ENCODE measurements at regions not wholly inside any gene's neighbourhood (a gene's known extent, or its start where the extent isn't known, plus 50 kb on each side); places are given as distances from the start of the nearest gene placed in this dataset.

DNA sequence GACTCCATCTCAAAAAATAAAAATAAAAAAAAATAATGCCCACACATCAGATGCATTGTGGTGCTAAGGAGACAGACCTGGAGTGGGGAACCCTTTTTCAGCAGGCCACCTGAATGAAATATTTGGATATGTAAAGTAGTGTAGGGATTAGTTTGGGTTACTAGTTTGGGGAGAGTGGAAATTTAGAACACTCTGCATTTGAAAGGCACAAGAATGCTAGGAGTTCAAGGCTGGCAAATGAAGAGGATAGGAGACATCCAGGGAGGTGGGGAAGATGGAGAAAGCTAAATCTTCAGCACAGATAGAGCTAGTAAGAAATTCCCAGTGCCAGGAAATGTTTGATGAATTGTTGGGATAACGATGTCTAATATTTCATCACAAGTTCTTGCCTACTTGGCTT, 298.3 kb upstream of the ERCC4 start:
- TF ChIP-seq CTCF (IDR thresholded peaks at IDR 0.05) = no peak
- no peak for TF ChIP-seq POLR2A (IDR thresholded peaks at IDR 0.05)
